Kidney tubule cell (primary cell): ENCODE measurements at regions not wholly inside any gene's neighbourhood (a gene's known extent, or its start where the extent isn't known, plus 50 kb on each side); places are given as distances from the start of the nearest gene placed in this dataset.
"Not testable (repeated sequence)": the region's sequence is repeated elsewhere in the genome, so short reads cannot be mapped to it uniquely, and the experiment has no call there.

Experiments
- DNase-seq: peaks from one replicate; pipeline ENCODE4 v3.0.0-alpha.2; 2018; ENCODE audit warnings: low spot score

- DNase-seq, result no peak
Measured at GRCh38 chr2:91839904-91840868, 3031.0 kb upstream of the TEKT4 start.

- DNase-seq, result not testable (repeated sequence)
Measured at GRCh38 chr2:91842264-91842663, 3029.0 kb upstream of the TEKT4 start.

GRCh38 chr2:91842913-91843312 is 3028.3 kb upstream of the TEKT4 start:
- DNase-seq, result not testable (repeated sequence)

GRCh38 chr2:91843723-91844450 is 3027.3 kb upstream of the TEKT4 start:
- not testable (repeated sequence) for DNase-seq

GRCh38 chr2:91844451-91844825 is 3026.8 kb upstream of the TEKT4 start:
- not testable (repeated sequence) for DNase-seq

GRCh38 chr2:91846388-91846787 is 3024.8 kb upstream of the TEKT4 start:
- not testable (repeated sequence) for DNase-seq

GRCh38 chr2:91851689-91852420 is 3019.4 kb upstream of the TEKT4 start:
- not testable (repeated sequence) for DNase-seq

DNA sequence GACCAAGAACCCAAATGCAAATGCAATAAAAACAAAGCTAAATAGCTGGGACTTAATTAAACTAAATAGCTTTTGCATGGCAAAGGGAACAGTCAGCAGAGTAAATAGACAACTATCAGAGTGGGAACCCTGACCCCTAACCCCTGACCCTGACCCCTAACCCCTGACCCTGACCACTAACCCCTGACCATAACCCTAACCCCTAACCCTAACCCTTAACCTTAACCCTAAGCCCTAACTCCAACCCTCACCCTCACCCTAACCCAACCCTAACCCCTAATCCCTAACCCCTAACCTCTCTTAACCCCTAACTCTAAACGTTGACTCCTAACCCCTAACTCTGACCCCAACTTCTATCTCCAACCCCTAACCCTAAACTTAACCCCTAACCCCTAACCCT is 3014.3 kb upstream of the TEKT4 start:
- DNase-seq, result not testable (repeated sequence)

GRCh38 chr2:91857711-91858110 is 3013.5 kb upstream of the TEKT4 start:
- not testable (repeated sequence) for DNase-seq

DNA sequence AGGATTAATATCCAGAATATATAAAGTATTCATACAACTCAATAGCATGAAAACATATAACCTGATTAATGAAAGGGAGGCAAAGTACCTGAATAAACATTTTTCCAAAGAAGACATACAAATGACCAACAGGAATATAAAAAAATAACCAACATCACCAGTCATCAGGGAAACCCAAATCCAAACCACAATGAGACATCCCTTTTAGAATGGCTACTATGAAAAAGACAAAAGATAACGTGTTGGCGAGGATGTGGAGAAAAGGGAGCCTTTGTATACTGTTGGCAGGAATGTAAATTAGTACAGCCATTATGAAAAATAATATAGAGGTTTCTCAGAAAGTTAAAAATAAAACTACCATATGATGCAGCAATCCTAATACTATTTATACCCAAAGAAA is 2999.5 kb upstream of the TEKT4 start:
- not testable (repeated sequence) for DNase-seq

GRCh38 chr2:91873416-91873815 is 2997.8 kb upstream of the TEKT4 start:
- DNase-seq, result not testable (repeated sequence)

GRCh38 chr2:91877658-91878210 is 2993.5 kb upstream of the TEKT4 start:
- not testable (repeated sequence) for DNase-seq

DNA sequence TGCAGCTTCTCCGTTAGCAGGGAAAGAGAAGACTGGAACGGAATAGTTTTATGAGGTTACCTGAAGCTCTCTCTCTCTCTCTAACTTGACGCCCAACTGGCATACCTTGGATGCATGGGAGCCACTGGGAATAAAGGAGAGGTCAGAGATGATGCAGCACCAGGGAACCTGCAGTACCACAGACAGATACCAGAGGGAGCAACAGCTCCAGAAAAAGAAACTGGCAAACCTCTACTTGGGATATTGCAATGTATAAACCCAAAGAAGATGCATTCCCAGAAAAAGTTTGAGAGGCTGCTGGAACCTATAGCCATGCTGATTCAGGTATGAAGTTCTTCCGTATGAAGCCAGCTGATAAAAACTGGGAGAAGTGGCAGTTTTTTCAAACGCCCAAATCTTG is 2976.1 kb upstream of the TEKT4 start:
- DNase-seq, result not testable (repeated sequence)

DNA sequence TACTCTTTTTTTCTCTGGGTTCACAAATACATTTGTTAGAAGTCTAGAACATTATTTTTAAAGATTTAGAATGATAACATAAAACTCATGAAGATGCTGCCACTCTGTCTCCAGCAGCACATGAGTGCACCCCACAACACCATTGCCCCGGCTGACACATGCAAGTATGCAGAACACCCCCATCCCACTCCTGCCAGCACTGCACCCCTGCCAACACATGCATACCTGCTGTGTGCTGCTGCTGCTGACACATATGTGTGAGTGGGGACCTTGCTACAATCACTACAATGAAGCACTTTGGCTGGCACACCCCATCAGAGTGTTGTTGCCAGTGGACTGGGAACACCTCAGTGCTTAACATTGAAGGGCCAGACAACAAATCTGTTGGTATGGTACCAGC is 2953.6 kb upstream of the TEKT4 start:
- DNase-seq, result not testable (repeated sequence)
